ENCODE measurements at regions not wholly inside any gene's neighbourhood (a gene's known extent, or its start where the extent isn't known, plus 50 kb on each side); places are given as distances from the start of the nearest gene placed in this dataset.

DNA sequence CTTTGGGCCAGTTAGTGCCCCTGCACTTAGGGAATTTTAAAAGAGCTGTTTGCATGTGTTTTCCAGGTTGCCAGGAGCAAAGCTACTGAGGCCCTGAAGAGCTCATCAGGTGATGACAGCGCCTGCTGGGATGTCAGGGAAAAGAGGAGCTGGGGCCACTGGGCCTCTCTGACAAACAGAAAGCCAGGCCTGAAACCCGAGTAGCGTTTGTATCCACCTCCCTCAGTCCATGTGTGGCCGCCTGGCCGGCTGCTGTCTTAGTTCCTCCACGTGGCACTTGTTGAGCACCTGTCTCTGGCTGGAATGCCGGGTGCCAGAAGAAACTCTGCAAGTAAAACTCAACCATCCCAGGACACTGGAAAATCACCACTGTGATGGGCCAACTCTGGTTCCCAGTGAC, 601.2 kb downstream of the CDH26 start:
- H3K9me3 ChIP-seq (ENCODE audit: control insufficient read depth, insufficient read depth, low read length) = peaks cover 9% of the 10 kb centered on the region
- H4K20me1 ChIP-seq (ENCODE audit: insufficient read depth, low read length) = no peaks in the 10 kb centered on the region
- H2BK15ac ChIP-seq (ENCODE audit: low read depth, low read length) = no peak overlapping the region
- no peaks in the 10 kb centered on the region for H3K79me1 ChIP-seq (ENCODE audit: low read depth in 1 of 2, low read length in 2 of 2)
- no peaks in the 10 kb centered on the region for H3K4me1 ChIP-seq (ENCODE audit: control insufficient read depth, insufficient read depth, low read length)
- no peak for DNase-seq
- no peak overlapping the region for H3K23ac ChIP-seq (ENCODE audit: low read depth, low read length)
- H3K9ac ChIP-seq (ENCODE audit: low read depth, low read length) = no peak overlapping the region
- H3K9me1 ChIP-seq (ENCODE audit: insufficient read depth, low read length) = no peaks in the 10 kb centered on the region
- H2AK9ac ChIP-seq (replicated peaks; ENCODE audit: low read depth, low read length, poor library complexity) = no peak overlapping the region
- no peak overlapping the region for H3K18ac ChIP-seq (ENCODE audit: low read depth, low read length)
- CTCF ChIA-PET = no interaction called here
- no peak overlapping the region for H3K27ac ChIP-seq (ENCODE audit: insufficient read depth, low read length)
- no peak overlapping the region for H2AFZ ChIP-seq (replicated peaks; ENCODE audit: low read length, poor library complexity)
- intact Hi-C loops (cut with micrococcal nuclease) = no loop called here
- dilution Hi-C loops (cut with HindIII; ENCODE audit: low sequenced_read_pairs, unreplicated experiment) = no loop called here
- no peak overlapping the region for H2BK5ac ChIP-seq (ENCODE audit: low read depth, low read length, poor library complexity, severe bottlenecking)
- no TSS peak for BruUV-seq (replicated peaks)
- no peaks in the 10 kb centered on the region for H3K36me3 ChIP-seq (ENCODE audit: control insufficient read depth, insufficient read depth, low read length)
- no peak overlapping the region for H2BK120ac ChIP-seq (ENCODE audit: low read depth, low read length)
- 49% methylated on average over 4 of the region's 7 CpGs; no CpG with 5 or more reads in 1 of the 2 experiments for WGBS, 2 experiments (ENCODE audit: extremely low coverage in 2 of 2, insufficient read length in 1 of 2)
- TF ChIP-seq CEBPB (IDR thresholded peaks at IDR 0.05; ENCODE audit: low read depth, low read length) (no peak), RAD21 (IDR thresholded peaks at IDR 0.05; ENCODE audit: low read length) (no peak), FOS (IDR thresholded peaks at IDR 0.05; ENCODE audit: low read depth, low read length) (no peak), CTCF (conservative IDR thresholded peaks at IDR 0.05; ENCODE audit: low read depth, low read length) (no peak), NFE2L2 (IDR thresholded peaks at IDR 0.05; ENCODE audit: low read depth, low read length) (no peak), MXI1 (IDR thresholded peaks at IDR 0.05; ENCODE audit: borderline replicate concordance, low read depth, low read length) (no peak), CHD1 (IDR thresholded peaks at IDR 0.05; ENCODE audit: low read depth, low read length) (no peak), RFX5 (IDR thresholded peaks at IDR 0.05; ENCODE audit: low read depth, low read length) (no peak), MAZ (IDR thresholded peaks at IDR 0.05; ENCODE audit: borderline replicate concordance, low read depth, low read length) (no peak), BHLHE40 (IDR thresholded peaks at IDR 0.05; ENCODE audit: low read depth, low read length) (no peak), MAFK (IDR thresholded peaks at IDR 0.05; ENCODE audit: low read depth, low read length) (no peak), RCOR1 (IDR thresholded peaks at IDR 0.05; ENCODE audit: insufficient replicate concordance, low read length) (no peak), SMC3 (IDR thresholded peaks at IDR 0.05; ENCODE audit: low read depth, low read length) (no peak), POLR2A (IDR thresholded peaks at IDR 0.05; ENCODE audit: low read depth, low read length) (no peak)
- TF ChIP-seq, protein P1, sequence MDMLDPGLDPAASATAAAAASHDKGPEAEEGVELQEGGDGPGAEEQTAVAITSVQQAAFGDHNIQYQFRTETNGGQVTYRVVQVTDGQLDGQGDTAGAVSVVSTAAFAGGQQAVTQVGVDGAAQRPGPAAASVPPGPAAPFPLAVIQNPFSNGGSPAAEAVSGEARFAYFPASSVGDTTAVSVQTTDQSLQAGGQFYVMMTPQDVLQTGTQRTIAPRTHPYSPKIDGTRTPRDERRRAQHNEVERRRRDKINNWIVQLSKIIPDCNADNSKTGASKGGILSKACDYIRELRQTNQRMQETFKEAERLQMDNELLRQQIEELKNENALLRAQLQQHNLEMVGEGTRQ (IDR thresholded peaks at IDR 0.05; ENCODE audit: low read depth, low read length) = no peak
- TF ChIP-seq, protein P2, sequence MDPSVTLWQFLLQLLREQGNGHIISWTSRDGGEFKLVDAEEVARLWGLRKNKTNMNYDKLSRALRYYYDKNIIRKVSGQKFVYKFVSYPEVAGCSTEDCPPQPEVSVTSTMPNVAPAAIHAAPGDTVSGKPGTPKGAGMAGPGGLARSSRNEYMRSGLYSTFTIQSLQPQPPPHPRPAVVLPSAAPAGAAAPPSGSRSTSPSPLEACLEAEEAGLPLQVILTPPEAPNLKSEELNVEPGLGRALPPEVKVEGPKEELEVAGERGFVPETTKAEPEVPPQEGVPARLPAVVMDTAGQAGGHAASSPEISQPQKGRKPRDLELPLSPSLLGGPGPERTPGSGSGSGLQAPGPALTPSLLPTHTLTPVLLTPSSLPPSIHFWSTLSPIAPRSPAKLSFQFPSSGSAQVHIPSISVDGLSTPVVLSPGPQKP (IDR thresholded peaks at IDR 0.05; ENCODE audit: borderline replicate concordance, low read depth, low read length) = no peak
- no peak overlapping the region for H3K4me2 ChIP-seq (ENCODE audit: low read depth, low read length)
- no peak overlapping the region for H4K8ac ChIP-seq (ENCODE audit: low read depth in 2 of 2, low read length in 2 of 2)
- no peak overlapping the region for H3K14ac ChIP-seq (replicated peaks; ENCODE audit: low read depth, low read length)
- POLR2A ChIA-PET (ENCODE audit: unreplicated experiment) = interaction anchor here (0.6 kb wide), 1 partner anchor 467 kb away, joined by 3 read pairs; no protein-coding TSS in a partner anchor
- H2AK5ac ChIP-seq (ENCODE audit: low read depth, low read length) = no peak overlapping the region
- no peak overlapping the region for H3K56ac ChIP-seq (ENCODE audit: extremely low read depth, insufficient read depth, low read length)
- no peak overlapping the region for H3K4ac ChIP-seq (ENCODE audit: low read depth, low read length)
- no peak overlapping the region for H4K5ac ChIP-seq (ENCODE audit: low read depth, low read length)
- H3K4me3 ChIP-seq (ENCODE audit: insufficient read depth, low read depth, low read length) = no peak overlapping the region
- H2BK20ac ChIP-seq (ENCODE audit: low read depth, low read length) = no peak overlapping the region
- in situ Hi-C loops (cut with MboI; ENCODE audit: low sequenced_read_pairs) = no loop called here
- no peak for ATAC-seq (ENCODE audit: low read depth)
- H3K27me3 ChIP-seq (ENCODE audit: control insufficient read depth, insufficient read depth, low read length) = no peaks in the 10 kb centered on the region
- no peak overlapping the region for H4K91ac ChIP-seq (ENCODE audit: insufficient read depth, low read depth, low read length)
